Breast epithelium (tissue), 3 donors: ENCODE measurements at regions not wholly inside any gene's neighbourhood (a gene's known extent, or its start where the extent isn't known, plus 50 kb on each side); places are given as distances from the start of the nearest gene placed in this dataset.

Source experiments
- CTCF ChIP-seq, 3 donors: fragments of 450-650 bp; IDR thresholded peaks; one replicate each; pipeline ENCODE4 v1.5.1; 2016 to 2017; ENCODE audit warnings: antibody characterized with exemption in 3 of 3, mild to moderate bottlenecking in 3 of 3, moderate library complexity in 3 of 3
- POLR2A ChIP-seq: fragments of 450-650 bp; IDR thresholded peaks from one replicate; pipeline ENCODE4 v1.6.1; 2016; ENCODE audit warnings: antibody characterized with exemption, mild to moderate bottlenecking, moderate library complexity
- POLR2AphosphoS5 ChIP-seq, 3 donors: sonication (generic); formaldehyde crosslinking; IDR thresholded peaks; one replicate each; pipeline ENCODE4 v1.6.1; 2017; ENCODE audit warnings: antibody characterized with exemption in 3 of 3

- no peak for TF ChIP-seq CTCF (IDR thresholded peaks at IDR 0.05)
- no peak for TF ChIP-seq POLR2AphosphoS5 (IDR thresholded peaks at IDR 0.05)
- no peak for TF ChIP-seq POLR2A
Observed at GRCh38 chr2:56121995-56122394, 61.8 kb upstream of the CCDC85A start.
